22Rv1 (cell line): ENCODE measurements at regions not wholly inside any gene's neighbourhood (a gene's known extent, or its start where the extent isn't known, plus 50 kb on each side); places are given as distances from the start of the nearest gene placed in this dataset.
"Not testable (repeated sequence)": the region's sequence is repeated elsewhere in the genome, so short reads cannot be mapped to it uniquely, and the experiment has no call there.

Experiments used
- CTCF ChIP-seq: fragments of 450-650 bp; IDR thresholded peaks from 2 replicates; pipeline ENCODE4 v1.5.1; 2017; ENCODE audit warnings: mild to moderate bottlenecking
- ZFX ChIP-seq: fragments of 450-650 bp; IDR thresholded peaks from 2 replicates; pipeline ENCODE4 v1.6.1; 2017; ENCODE audit warnings: antibody characterized with exemption, borderline replicate concordance

GRCh38 chr5:177894681-177895453, 101.2 kb downstream of the PROP1 start:
- not testable (repeated sequence) for TF ChIP-seq CTCF, ZFX
